Lung (tissue), 11 donors: ENCODE measurements at regions not wholly inside any gene's neighbourhood (a gene's known extent, or its start where the extent isn't known, plus 50 kb on each side); places are given as distances from the start of the nearest gene placed in this dataset.
A peak's percentile ranks its signal among the peaks of the same experiment; 100 is the strongest.

Experiments
- ATAC-seq: fragments of 200-7000 bp; cut with Tn5 transposase; one replicate; pipeline ENCODE4 v1.9.1; 2020; ENCODE audit warnings: moderate number of reproducible peaks; ENCODE audit not compliant: insufficient read depth, low FRiP score
- DNase-seq, 3 donors: peaks; one replicate each; pipeline ENCODE4 v3.0.0-alpha.2; 2013 to 2017
- H3K27ac ChIP-seq, 2 donors: one replicate each; pipeline ENCODE4 v1.5.1; 2013; ENCODE audit warnings: mild to moderate bottlenecking in 2 of 2, moderate library complexity in 2 of 2, control low read depth in 1 of 2, inconsistent platforms in 1 of 2, low read depth in 1 of 2, low read length in 1 of 2
- H3K27me3 ChIP-seq, 3 donors: one replicate each; pipeline ENCODE4 v1.5.1; 2013; ENCODE audit warnings: low read length in 2 of 3; ENCODE audit not compliant: control insufficient read depth in 3 of 3, insufficient read depth in 3 of 3
- H3K36me3 ChIP-seq, 4 donors: one replicate each; pipeline ENCODE4 v1.5.1; 2013; ENCODE audit warnings: low read length in 4 of 4, mild to moderate bottlenecking in 1 of 4, moderate library complexity in 1 of 4; ENCODE audit not compliant: control insufficient read depth in 4 of 4, insufficient read depth in 4 of 4
- H3K4me1 ChIP-seq, 5 donors: one replicate each; pipeline ENCODE4 v1.5.1; 2013; ENCODE audit warnings: low read length in 5 of 5, mild to moderate bottlenecking in 2 of 5, moderate library complexity in 1 of 5; ENCODE audit not compliant: control insufficient read depth in 5 of 5, insufficient read depth in 5 of 5
- H3K4me3 ChIP-seq: one replicate; pipeline ENCODE4 v1.5.1; 2013; ENCODE audit warnings: mild to moderate bottlenecking, control low read depth, moderate library complexity
- H3K9ac ChIP-seq, 2 donors: one replicate each; pipeline ENCODE4 v1.5.1; 2013; ENCODE audit warnings: low read length in 2 of 2, control low read depth in 1 of 2; ENCODE audit not compliant: insufficient read depth in 1 of 2
- H3K9me3 ChIP-seq, 4 donors: one replicate each; pipeline ENCODE4 v1.5.1; 2013; ENCODE audit warnings: low read length in 3 of 4, mild to moderate bottlenecking in 1 of 4, moderate library complexity in 1 of 4; ENCODE audit not compliant: control insufficient read depth in 4 of 4, insufficient read depth in 3 of 4
- CTCF ChIP-seq: IDR thresholded peaks from 2 replicates; pipeline ENCODE4 v1.5.1; 2012; ENCODE audit warnings: mild to moderate bottlenecking; ENCODE audit errors: control extremely low read depth, extremely low read depth
- WGBS, 2 donors: extraction: QIAGEN DNeasy Blood & Tissue Kit; methylation state at CpG; one replicate each; pipeline ENCODE4 v1.1.7; 2013; 5-methylcytosine and 5-hydroxymethylcytosine counted together
- donor health status: control.
- donor health status: control.
- donor health status: Bipolar disorder and iron deficiency.
- donor health status: healthy.
- donor health status: DM: yes; HTN: yes; CAD: no.

- Histone ChIP-seq H3K9ac (no peak overlapping the region), H3K27ac (no peak overlapping the region), H3K4me3 (no peak overlapping the region), H3K4me1 (no peaks in the 10 kb centered on the region), H3K27me3 (no peaks in the 10 kb centered on the region), H3K9me3 (peaks cover 0 to 4% (median 0%) of the 10 kb centered on the region in 4 donors), H3K36me3 (no peaks in the 10 kb centered on the region)
- no peak for TF ChIP-seq CTCF
- ATAC-seq (no peak), DNase-seq (peak in 1 of 3 donors; percentile 3)
- 41 to 42% methylated on average over 5 of the region's 5 CpGs for WGBS, 2 donors
Measured at GRCh38 chr7:68015122-68015977, 1018.7 kb downstream of the TYW1 start.

GRCh38 chr7:68015978-68016532 lies 1019.4 kb downstream of the TYW1 start:
- Histone ChIP-seq H3K27me3 (no peaks in the 10 kb centered on the region), H3K9ac (no peak overlapping the region), H3K4me1 (no peaks in the 10 kb centered on the region), H3K9me3 (peaks cover 0 to 4% (median 0%) of the 10 kb centered on the region in 4 donors), H3K27ac (no peak overlapping the region), H3K36me3 (no peaks in the 10 kb centered on the region), H3K4me3 (no peak overlapping the region)
- no peak for TF ChIP-seq CTCF
- WGBS, 2 donors, result 35 to 46% methylated on average over 2 of the region's 2 CpGs
- ATAC-seq (no peak), DNase-seq (peak in 1 of 3 donors; percentile 7)

GRCh38 chr7:68020102-68020501 lies 1023.5 kb downstream of the TYW1 start:
- Histone ChIP-seq H3K36me3 (no peaks in the 10 kb centered on the region), H3K27ac (no peak overlapping the region), H3K9ac (no peak overlapping the region), H3K4me3 (no peak overlapping the region), H3K9me3 (peaks cover 0 to 6% (median 0%) of the 10 kb centered on the region in 4 donors), H3K4me1 (no peaks in the 10 kb centered on the region), H3K27me3 (no peaks in the 10 kb centered on the region)
- 83 to 92% methylated on average over 3 of the region's 3 CpGs for WGBS, 2 donors
- TF ChIP-seq CTCF, result no peak
- no peak for DNase-seq
- no peak for ATAC-seq
